ENCODE measurements at regions not wholly inside any gene's neighbourhood (a gene's known extent, or its start where the extent isn't known, plus 50 kb on each side); places are given as distances from the start of the nearest gene placed in this dataset.

DNA sequence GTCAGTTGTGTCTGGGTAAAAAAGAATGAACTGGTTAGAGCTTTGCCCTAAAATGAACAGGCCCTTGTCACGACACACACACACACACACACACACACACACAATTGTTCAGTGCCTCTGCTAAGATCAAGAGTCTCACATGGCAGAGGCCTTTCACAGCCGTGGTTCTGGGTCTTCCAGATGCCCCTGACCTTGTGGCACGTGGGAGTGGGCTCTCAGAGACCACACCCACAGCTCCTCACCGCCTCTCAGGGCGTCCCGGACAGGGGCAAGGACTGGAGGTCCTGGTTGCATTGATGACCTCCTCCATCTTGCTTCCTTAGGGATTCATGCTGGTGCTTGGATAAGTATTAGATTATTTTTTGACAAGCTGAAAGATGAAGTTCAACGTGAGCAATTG is 101.0 kb downstream of the HSPH1 start:
- TF ChIP-seq POLR2A (IDR thresholded peaks at IDR 0.05): no peak
- no peak for TF ChIP-seq CTCF (IDR thresholded peaks at IDR 0.05)
